K562 (cell line): ENCODE measurements at regions not wholly inside any gene's neighbourhood (a gene's known extent, or its start where the extent isn't known, plus 50 kb on each side); places are given as distances from the start of the nearest gene placed in this dataset.

Experiments used
- RAD21 ChIP-seq, 2 experiments: fragments of 250-450 bp in 1 of 2; fragments of 450-650 bp in 1 of 2; sonication (Bioruptor Pico) in 1 of 2; formaldehyde crosslinking in 1 of 2; IDR thresholded peaks in 1 of 2; conservative IDR thresholded peaks in 1 of 2; 2 replicates each; pipeline versions ENCODE4 v1.4.0 to v1.8.0; 2020 to 2022; ENCODE audit warnings: mild to moderate bottlenecking in 2 of 2, moderate library complexity in 1 of 2
- SMARCE1 ChIP-seq: fragments of 450-650 bp; IDR thresholded peaks from 2 replicates; pipeline ENCODE4 v1.7.1; 2016; ENCODE audit warnings: mild to moderate bottlenecking
- TF ChIP-seq, protein P1 (sequence below): fragments of 150-350 bp; IDR thresholded peaks from 2 replicates; pipeline ENCODE4 v1.6.1; 2014; ENCODE audit warnings: low read depth, mild to moderate bottlenecking, low read length, borderline replicate concordance
- TF ChIP-seq, protein P2 (sequence below): fragments of 450-650 bp; IDR thresholded peaks from 2 replicates; pipeline ENCODE4 v1.6.1; 2016; ENCODE audit warnings: low read depth
- TF ChIP-seq, protein P3 (sequence below), 2 experiments: IDR thresholded peaks in 1 of 2; conservative IDR thresholded peaks in 1 of 2; 2 replicates each; pipeline ENCODE4 v1.6.1; 2016; ENCODE audit warnings: low read depth in 2 of 2, mild to moderate bottlenecking in 1 of 2, missing compliant biosample characterization in 1 of 2, missing genetic modification characterization in 1 of 2, moderate library complexity in 1 of 2
- TF ChIP-seq, protein P4 (sequence below): fragments of 250-450 bp; sonication (Bioruptor Pico); IDR thresholded peaks from 2 replicates; pipeline ENCODE4 v1.4.0; 2020; ENCODE audit warnings: mild to moderate bottlenecking, moderate library complexity

DNA sequence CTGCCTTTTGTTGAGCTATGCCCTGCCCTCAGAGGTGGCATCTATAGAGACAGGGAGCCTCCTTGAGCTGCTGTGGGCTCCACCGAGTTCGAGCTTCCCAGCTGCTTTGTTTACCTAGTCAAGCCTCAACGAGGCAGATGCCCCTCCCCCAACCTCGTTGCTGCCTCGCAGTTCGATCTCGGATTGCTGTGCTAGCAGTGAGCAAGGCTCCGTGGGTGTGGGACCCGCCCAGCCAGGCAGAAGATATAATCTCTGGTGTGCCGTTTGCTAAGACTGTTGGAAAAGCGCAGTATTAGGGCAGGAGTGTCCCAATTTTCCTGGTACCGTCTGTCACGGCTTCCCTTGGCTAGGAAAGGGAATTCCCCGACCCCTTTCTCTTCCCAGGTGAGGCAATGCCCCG, 88.4 kb upstream of the CDK6 start (continued):
- TF ChIP-seq, protein P1, sequence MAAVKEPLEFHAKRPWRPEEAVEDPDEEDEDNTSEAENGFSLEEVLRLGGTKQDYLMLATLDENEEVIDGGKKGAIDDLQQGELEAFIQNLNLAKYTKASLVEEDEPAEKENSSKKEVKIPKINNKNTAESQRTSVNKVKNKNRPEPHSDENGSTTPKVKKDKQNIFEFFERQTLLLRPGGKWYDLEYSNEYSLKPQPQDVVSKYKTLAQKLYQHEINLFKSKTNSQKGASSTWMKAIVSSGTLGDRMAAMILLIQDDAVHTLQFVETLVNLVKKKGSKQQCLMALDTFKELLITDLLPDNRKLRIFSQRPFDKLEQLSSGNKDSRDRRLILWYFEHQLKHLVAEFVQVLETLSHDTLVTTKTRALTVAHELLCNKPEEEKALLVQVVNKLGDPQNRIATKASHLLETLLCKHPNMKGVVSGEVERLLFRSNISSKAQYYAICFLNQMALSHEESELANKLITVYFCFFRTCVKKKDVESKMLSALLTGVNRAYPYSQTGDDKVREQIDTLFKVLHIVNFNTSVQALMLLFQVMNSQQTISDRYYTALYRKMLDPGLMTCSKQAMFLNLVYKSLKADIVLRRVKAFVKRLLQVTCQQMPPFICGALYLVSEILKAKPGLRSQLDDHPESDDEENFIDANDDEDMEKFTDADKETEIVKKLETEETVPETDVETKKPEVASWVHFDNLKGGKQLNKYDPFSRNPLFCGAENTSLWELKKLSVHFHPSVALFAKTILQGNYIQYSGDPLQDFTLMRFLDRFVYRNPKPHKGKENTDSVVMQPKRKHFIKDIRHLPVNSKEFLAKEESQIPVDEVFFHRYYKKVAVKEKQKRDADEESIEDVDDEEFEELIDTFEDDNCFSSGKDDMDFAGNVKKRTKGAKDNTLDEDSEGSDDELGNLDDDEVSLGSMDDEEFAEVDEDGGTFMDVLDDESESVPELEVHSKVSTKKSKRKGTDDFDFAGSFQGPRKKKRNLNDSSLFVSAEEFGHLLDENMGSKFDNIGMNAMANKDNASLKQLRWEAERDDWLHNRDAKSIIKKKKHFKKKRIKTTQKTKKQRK = no peak
- TF ChIP-seq, protein P2, sequence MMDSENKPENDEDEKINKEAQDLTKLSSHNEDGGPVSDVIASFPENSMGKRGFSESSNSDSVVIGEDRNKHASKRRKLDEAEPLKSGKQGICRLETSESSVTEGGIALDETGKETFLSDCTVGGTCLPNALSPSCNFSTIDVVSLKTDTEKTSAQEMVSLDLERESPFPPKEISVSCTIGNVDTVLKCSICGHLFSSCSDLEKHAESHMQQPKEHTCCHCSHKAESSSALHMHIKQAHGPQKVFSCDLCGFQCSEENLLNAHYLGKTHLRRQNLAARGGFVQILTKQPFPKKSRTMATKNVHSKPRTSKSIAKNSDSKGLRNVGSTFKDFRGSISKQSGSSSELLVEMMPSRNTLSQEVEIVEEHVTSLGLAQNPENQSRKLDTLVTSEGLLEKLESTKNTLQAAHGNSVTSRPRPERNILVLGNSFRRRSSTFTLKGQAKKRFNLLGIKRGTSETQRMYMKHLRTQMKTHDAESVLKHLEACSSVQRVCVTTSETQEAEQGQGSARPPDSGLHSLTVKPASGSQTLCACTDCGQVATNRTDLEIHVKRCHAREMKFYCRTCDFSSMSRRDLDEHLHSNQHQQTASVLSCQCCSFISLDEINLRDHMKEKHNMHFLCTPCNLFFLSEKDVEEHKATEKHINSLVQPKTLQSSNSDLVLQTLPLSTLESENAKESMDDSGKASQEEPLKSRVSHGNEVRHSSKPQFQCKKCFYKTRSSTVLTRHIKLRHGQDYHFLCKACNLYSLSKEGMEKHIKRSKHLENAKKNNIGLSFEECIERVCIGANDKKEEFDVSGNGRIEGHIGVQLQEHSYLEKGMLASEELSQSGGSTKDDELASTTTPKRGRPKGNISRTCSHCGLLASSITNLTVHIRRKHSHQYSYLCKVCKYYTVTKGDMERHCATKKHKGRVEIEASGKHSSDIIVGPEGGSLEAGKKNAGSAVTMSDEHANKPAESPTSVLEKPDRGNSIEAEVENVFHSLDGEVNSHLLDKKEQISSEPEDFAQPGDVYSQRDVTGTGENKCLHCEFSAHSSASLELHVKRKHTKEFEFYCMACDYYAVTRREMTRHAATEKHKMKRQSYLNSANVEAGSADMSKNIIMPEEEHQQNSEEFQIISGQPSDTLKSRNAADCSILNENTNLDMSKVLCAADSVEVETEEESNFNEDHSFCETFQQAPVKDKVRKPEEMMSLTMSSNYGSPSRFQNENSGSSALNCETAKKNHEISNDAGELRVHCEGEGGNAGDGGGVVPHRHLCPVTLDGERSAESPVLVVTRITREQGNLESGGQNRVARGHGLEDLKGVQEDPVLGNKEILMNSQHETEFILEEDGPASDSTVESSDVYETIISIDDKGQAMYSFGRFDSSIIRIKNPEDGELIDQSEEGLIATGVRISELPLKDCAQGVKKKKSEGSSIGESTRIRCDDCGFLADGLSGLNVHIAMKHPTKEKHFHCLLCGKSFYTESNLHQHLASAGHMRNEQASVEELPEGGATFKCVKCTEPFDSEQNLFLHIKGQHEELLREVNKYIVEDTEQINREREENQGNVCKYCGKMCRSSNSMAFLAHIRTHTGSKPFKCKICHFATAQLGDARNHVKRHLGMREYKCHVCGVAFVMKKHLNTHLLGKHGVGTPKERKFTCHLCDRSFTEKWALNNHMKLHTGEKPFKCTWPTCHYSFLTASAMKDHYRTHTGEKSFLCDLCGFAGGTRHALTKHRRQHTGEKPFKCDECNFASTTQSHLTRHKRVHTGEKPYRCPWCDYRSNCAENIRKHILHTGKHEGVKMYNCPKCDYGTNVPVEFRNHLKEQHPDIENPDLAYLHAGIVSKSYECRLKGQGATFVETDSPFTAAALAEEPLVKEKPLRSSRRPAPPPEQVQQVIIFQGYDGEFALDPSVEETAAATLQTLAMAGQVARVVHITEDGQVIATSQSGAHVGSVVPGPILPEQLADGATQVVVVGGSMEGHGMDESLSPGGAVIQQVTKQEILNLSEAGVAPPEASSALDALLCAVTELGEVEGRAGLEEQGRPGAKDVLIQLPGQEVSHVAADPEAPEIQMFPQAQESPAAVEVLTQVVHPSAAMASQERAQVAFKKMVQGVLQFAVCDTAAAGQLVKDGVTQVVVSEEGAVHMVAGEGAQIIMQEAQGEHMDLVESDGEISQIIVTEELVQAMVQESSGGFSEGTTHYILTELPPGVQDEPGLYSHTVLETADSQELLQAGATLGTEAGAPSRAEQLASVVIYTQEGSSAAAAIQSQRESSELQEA = no peak
- TF ChIP-seq, protein P3, sequence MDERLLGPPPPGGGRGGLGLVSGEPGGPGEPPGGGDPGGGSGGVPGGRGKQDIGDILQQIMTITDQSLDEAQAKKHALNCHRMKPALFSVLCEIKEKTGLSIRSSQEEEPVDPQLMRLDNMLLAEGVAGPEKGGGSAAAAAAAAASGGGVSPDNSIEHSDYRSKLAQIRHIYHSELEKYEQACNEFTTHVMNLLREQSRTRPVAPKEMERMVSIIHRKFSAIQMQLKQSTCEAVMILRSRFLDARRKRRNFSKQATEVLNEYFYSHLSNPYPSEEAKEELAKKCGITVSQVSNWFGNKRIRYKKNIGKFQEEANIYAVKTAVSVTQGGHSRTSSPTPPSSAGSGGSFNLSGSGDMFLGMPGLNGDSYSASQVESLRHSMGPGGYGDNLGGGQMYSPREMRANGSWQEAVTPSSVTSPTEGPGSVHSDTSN (CRISPR knock-in tag; IDR thresholded peaks at IDR 0.05; ENCODE audit: low read depth) = no peak
- TF ChIP-seq, protein P3 (tag; conservative IDR thresholded peaks at IDR 0.05; ENCODE audit: low read depth) = no peak
- TF ChIP-seq RAD21 (CRISPR knock-in tag; conservative IDR thresholded peaks at IDR 0.05 in 1 of 2, IDR thresholded peaks at IDR 0.05 in 1 of 2) (0 out of 4 replicates have a peak, but pooled peaks of 1 of the 2 experiments have one; percentile 4), SMARCE1 (no peak)
- TF ChIP-seq, protein P4, sequence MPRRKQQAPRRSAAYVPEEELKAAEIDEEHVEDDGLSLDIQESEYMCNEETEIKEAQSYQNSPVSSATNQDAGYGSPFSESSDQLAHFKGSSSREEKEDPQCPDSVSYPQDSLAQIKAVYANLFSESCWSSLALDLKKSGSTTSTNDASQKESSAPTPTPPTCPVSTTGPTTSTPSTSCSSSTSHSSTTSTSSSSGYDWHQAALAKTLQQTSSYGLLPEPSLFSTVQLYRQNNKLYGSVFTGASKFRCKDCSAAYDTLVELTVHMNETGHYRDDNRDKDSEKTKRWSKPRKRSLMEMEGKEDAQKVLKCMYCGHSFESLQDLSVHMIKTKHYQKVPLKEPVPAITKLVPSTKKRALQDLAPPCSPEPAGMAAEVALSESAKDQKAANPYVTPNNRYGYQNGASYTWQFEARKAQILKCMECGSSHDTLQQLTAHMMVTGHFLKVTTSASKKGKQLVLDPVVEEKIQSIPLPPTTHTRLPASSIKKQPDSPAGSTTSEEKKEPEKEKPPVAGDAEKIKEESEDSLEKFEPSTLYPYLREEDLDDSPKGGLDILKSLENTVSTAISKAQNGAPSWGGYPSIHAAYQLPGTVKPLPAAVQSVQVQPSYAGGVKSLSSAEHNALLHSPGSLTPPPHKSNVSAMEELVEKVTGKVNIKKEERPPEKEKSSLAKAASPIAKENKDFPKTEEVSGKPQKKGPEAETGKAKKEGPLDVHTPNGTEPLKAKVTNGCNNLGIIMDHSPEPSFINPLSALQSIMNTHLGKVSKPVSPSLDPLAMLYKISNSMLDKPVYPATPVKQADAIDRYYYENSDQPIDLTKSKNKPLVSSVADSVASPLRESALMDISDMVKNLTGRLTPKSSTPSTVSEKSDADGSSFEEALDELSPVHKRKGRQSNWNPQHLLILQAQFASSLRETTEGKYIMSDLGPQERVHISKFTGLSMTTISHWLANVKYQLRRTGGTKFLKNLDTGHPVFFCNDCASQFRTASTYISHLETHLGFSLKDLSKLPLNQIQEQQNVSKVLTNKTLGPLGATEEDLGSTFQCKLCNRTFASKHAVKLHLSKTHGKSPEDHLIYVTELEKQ = no peak
